Stimulated activated CD8-positive, alpha-beta memory T cell treated with anti-CD3 and anti-CD28 coated beads, Interleukin-15, amount 100 ng/mL, for 48 hours (primary cell): ENCODE measurements at regions not wholly inside any gene's neighbourhood (a gene's known extent, or its start where the extent isn't known, plus 50 kb on each side); places are given as distances from the start of the nearest gene placed in this dataset.

ENCODE experiments used
- DNase-seq, 2 donors: peaks; one replicate each; pipeline ENCODE4 v3.0.0-alpha.2; 2020; ENCODE audit warnings: low read depth in 2 of 2

GRCh38 chr5:176711883-176712282, 64.6 kb downstream of the TSPAN17 start:
- DNase-seq = no peak

DNA sequence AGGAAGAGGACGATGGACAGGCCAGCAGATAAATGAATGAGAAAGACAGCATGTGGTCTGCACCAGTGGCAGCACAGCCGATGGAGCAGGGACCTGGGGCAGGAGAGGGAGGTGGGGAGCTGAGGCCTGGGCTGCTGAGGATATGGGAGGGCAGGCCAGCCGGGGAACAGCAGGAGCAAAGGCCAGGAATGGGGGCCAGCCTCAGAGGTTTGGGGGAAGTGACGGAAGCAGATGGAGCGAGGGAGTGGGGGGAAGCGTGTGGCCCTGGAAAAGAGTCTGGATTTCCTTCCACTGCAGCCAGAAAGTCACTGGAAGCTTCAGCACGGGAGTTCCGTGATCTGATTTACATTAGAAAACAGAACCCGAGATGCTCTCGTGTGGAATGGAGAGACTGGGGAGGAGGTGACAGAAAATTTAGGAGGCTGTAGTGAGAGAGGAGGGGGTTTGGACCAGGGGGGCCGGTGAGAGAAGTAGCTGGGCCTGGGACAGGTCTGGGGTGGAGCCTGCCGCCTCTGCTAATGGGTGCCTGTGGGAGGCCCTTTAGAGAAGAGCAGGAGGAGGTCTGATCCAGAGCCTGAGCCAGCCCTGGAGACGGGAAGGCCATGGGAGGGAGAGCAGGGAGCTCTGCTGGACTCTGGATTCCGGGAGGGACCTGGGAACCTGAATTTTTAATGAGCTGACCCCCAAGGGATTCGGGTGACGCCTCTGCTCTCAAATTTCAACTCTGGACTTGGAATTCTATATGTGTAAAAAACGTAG, 65.4 kb downstream of the TSPAN17 start:
- no peak for DNase-seq

DNA sequence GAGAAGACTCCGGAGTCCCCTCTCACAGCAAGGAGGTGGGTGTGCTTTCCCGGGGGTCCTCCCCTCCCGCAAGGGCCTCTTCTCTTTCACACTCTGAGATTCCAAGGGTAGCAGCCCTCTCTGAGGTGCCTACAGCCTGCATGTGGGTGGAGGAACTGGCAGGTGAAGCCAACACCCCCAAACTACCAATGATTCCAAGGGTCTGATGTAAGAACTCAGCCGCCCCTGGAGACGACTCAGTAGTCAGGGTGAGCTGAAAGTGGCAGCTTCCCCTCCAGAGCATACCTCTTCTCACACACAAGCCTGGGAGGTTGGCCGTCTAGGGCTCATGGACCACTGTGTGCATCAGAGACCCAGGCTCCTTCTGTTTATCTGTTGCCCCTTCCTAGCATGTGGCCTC, 66.1 kb downstream of the TSPAN17 start:
- DNase-seq = no peak

GRCh38 chr5:176714067-176714466, 66.8 kb downstream of the TSPAN17 start:
- DNase-seq = no peak

- DNase-seq = no peak
These were observed 69.0 kb downstream of the TSPAN17 start for GRCh38 chr5:176716320-176716719.

- no peak for DNase-seq
These were observed 71.9 kb downstream of the TSPAN17 start for GRCh38 chr5:176719113-176719739.

GRCh38 chr5:176721509-176721908, 74.2 kb downstream of the TSPAN17 start:
- no peak for DNase-seq

DNA sequence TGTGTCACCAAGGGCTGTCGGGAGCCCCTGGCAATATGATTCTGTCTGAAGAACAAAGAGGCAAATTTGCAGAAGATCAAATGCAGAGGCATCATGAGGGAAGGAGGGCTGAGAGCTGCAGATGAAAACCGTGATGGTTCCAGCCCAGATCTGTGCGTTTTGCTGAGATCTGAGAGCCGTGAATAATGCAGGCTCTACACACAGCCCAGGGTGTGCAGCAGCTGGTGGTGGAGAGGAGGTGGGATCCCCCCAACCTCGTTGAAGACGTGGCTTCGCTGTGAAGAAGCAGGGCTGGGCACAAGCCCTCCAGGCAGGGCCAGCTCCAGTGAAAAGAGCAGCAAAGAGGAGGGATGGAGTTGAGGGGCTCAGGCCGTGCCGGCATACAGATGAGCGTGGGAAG, 75.5 kb downstream of the TSPAN17 start:
- no peak for DNase-seq

- DNase-seq = no peak
These were observed 76.2 kb downstream of the TSPAN17 start for GRCh38 chr5:176723440-176723839.

DNA sequence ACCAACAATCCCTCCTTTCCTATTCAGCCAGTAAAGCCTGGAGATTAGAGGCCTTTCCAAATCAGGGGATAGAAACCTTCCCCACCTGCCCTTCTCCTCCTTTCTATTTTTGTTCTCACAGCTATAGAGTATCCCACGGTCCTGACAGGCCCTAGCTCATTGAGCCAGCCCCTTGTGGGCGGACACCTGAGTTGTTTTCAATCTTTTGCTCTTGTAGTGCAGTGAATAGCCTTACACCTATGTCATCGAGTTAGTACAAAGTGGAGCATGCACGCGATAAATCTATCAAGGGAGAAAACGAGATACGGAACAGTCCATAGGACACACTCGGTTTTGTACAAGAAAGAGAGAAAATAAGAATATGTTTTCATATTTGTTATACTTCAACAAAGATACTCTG, 77.2 kb downstream of the TSPAN17 start:
- no peak for DNase-seq

DNA sequence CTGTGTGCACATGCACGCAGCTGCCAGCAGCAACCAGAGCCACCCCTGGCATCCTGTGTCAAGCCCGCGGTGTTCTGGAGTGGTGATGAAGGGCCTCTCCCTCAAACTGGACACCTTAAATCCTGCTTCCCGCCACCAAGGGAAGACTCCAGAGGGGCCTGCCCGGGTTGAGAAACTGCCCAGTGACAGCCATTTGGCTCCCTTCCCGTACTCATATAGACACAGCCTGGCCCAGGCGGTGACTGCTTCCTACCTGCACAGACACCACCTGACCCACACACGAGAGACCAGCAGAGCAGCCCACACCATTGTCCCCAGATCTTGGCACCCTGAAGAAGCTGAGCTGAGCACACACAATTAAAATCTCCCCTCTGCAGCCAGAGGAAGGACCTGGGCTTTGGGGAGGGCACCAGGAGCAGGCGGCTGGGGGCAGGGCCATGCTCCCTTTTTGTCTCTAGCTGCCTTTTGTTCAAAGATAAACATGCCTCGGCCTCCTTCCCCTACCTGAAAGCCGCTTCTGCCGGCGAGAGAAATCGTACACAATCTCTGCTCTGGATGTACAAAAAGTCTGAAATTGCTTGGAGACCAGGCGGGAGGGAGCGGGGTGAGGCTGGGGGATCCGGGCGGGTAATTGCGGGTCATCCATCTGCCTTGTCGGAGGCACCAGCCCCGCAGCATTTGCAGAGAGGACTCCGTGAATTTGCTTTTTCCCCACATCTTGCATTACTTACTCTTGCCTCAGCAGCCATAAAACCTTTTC, 78.4 kb downstream of the TSPAN17 start:
- no peak for DNase-seq

DNA sequence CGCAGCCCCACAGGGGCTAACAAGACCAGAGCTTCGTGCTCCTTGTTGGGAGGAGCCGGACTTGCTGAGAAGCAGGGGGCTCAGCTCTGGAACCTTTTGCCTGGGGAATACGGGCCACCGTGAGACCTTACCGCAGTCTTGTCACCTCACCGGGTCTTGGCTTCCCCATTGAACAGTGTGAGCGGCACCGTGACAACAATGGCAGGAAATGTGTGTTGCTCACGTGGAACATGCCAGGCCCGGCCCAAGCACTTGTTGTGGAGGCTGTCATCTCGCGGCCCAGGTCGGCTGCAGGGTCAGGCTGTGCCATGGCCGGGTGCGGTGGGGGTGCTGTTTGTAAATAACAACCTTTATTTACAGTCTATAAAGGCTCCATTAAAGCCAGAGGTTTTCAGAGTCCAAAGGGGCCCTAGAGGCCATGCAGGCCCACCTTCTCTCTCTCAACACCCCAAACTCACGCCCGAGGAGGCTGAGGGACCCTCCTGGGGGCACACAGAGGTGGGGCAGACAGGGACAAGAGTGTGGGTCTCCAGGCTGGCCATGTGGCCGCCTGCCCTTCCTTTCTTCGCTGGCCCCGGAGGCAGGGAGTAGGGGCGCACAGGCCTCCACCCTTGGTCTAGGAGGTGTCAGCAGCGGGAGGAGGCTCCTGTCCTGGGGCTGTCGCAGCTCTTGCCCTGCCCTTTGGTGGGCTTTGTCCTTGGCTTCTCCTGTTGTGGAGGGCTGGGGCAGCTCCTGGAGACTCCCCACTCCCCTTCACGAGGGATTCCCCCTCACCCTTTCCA, 79.7 kb downstream of the TSPAN17 start:
- DNase-seq = no peak

GRCh38 chr5:176727528-176727900, 80.2 kb downstream of the TSPAN17 start:
- no peak for DNase-seq

GRCh38 chr5:176727983-176728675, 80.8 kb downstream of the TSPAN17 start:
- no peak for DNase-seq

GRCh38 chr5:176728831-176729251, 81.5 kb upstream of the UNC5A start:
- no peak for DNase-seq

GRCh38 chr5:176730815-176731475, 79.4 kb upstream of the UNC5A start:
- peak in 1 of 2 donors; percentile 3 for DNase-seq

GRCh38 chr5:176731506-176732160, 78.7 kb upstream of the UNC5A start:
- DNase-seq = no peak

GRCh38 chr5:176732306-176732705, 78.1 kb upstream of the UNC5A start:
- DNase-seq = no peak

GRCh38 chr5:176732736-176733405, 77.5 kb upstream of the UNC5A start:
- no peak for DNase-seq
